Keratinocyte (primary cell): ENCODE measurements at regions not wholly inside any gene's neighbourhood (a gene's known extent, or its start where the extent isn't known, plus 50 kb on each side); places are given as distances from the start of the nearest gene placed in this dataset.

ENCODE experiments used
- EZH2 ChIP-seq: IDR thresholded peaks from one replicate; pipeline ENCODE4 v1.6.1; 2012; ENCODE audit warnings: inconsistent platforms, mild to moderate bottlenecking, low read length, moderate library complexity
- TF ChIP-seq, protein P1 (sequence below), 3 experiments: IDR thresholded peaks in 1 of 3; conservative IDR thresholded peaks in 1 of 3; optimal IDR thresholded peaks in 1 of 3; 2 replicates in 2 of 3; 3 replicates in 1 of 3; pipeline versions ENCODE3 to v1.5.1; 2011; ENCODE audit warnings: low read length in 3 of 3, mild to moderate bottlenecking in 3 of 3, moderate library complexity in 2 of 3, control low read depth in 1 of 3, inconsistent platforms in 1 of 3; ENCODE audit not compliant: insufficient read depth in 2 of 3; ENCODE audit errors: extremely low read depth in 1 of 3

DNA sequence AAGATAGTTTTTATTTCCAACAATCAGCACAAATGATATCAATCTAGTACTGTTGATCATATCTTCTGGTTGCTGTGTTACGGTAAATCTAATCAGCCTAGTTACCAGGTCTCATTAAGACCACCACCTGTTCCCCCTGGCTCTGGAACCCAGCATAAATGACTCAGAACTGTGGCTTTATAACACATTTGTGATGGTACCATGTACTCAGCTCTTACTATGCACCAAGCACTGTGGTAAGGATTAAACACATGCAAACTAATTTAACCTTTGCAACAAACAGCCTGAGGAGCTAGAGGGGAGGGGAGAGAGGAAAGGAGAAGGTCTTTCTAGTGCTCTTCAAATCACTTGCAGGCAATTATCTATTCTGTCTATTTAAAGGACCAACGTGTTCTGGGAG is 173.9 kb upstream of the LMCD1 start:
- TF ChIP-seq, protein P1, sequence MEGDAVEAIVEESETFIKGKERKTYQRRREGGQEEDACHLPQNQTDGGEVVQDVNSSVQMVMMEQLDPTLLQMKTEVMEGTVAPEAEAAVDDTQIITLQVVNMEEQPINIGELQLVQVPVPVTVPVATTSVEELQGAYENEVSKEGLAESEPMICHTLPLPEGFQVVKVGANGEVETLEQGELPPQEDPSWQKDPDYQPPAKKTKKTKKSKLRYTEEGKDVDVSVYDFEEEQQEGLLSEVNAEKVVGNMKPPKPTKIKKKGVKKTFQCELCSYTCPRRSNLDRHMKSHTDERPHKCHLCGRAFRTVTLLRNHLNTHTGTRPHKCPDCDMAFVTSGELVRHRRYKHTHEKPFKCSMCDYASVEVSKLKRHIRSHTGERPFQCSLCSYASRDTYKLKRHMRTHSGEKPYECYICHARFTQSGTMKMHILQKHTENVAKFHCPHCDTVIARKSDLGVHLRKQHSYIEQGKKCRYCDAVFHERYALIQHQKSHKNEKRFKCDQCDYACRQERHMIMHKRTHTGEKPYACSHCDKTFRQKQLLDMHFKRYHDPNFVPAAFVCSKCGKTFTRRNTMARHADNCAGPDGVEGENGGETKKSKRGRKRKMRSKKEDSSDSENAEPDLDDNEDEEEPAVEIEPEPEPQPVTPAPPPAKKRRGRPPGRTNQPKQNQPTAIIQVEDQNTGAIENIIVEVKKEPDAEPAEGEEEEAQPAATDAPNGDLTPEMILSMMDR (optimal IDR thresholded peaks at IDR 0.05 in 1 of 3, IDR thresholded peaks at IDR 0.05 in 1 of 3, conservative IDR thresholded peaks at IDR 0.05 in 1 of 3; ENCODE audit: extremely low read depth in 1 of 3, insufficient read depth in 2 of 3, low read length in 3 of 3): no peak
- TF ChIP-seq EZH2: no peak
